Activated T-cell treated with anti-CD3 and anti-CD28 coated beads, Interleukin-2, amount 50 U/mL, for 48 hours (primary cell): ENCODE measurements at regions not wholly inside any gene's neighbourhood (a gene's known extent, or its start where the extent isn't known, plus 50 kb on each side); places are given as distances from the start of the nearest gene placed in this dataset.
"Not testable (repeated sequence)": the region's sequence is repeated elsewhere in the genome, so short reads cannot be mapped to it uniquely, and the experiment has no call there.

Experiments
- DNase-seq, 2 experiments: peaks; one replicate each; pipeline ENCODE4 v3.0.0-alpha.2; 2020

DNA sequence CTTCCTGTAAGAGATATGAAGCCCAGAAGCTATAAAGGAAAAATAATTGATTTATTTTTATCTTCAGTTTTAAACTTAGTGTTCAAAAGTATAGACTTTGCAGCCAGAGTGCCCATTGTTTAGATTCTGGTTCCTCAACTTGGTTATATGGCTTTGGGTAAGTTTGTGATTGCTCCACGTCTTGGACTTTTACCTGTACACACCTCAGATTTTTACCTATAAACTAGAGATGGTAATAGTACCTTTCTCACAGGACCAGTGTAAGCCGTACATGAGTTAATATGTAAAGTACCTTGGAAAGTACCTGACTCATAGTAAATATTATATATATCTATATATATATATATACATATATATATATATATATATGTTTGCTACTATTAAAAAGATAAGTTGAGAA is 283.8 kb downstream of the RAP2B start:
- DNase-seq: no peak

DNA sequence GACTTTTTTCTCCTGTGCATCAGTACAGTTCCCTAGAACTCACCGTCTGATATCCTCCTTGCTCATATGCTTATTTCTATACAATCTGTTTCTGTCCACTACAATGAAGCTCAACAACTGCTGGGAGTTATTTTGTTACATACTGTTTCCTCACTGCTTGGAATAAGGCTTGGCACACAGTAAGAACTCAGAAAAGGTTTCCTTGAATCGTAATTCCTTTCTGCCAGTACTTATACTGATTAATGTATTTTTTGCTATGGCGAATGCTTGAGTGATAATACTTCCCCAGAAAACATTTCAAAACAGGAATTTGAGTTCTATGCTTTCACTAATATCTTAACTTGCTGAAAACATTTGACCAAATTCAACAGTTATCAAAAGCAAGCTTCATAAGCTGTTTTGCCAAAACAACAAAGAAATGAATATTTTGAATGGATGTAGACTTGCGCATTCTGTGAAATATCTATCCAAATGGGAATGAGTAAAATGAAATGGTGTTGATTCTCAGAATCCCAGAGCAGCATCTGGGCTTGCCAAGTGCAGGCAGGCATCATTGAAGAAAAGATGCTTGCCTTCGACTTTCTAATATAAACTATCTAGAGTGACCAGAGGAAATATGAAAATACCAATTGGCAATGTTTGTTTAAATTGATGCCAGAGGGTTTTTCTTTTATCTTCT is 286.3 kb downstream of the RAP2B start:
- DNase-seq: no peak

DNA sequence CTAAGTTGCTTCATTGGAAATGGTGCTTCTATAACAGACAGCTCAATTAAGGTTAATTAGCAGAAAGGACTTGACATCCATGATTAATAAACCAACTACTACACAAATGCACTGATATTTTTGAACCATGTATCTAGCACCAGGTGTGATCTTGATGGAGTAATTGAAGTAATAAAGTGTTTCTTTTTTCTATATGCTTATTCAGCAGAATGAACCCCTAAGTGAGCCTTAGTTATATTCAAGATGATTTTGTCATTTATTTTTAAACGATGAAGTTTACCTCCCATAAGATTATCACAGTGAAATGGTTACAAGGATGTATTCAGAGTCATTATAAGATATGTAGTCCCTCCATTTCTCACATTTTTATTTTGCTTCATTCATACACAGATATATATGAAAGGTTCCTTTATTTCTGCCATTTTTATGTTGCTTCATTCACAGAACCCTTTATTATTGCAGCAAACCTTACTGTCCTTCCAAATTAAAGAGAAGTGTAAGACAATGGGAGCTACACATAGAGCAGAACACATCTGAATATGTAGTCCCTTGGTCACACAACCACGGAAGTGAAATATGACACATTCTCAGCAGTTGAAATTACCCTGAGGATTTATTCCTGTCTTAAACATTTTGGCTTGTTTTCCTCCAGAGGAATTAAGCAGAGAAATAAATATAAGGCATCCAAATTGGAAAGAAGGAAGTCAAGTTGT is 295.0 kb downstream of the RAP2B start:
- DNase-seq: no peak

DNA sequence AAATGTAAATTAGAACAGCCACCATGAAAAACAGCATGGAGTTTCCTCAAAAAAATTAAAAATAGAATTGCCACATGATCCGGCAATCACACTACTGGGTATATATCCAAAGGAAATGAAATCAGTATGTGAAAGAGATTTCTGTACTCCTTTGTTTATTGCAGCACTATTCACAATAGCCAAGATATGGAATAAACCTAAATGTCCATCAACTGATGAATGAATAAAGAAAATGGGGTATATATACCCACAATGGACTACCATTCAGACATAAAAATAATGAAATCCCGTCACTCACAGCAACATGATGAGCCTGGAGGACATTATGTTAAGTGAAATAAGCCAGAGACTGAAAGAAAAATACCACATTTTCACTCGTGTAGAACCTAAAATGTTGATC is 296.9 kb downstream of the RAP2B start:
- no peak for DNase-seq

DNA sequence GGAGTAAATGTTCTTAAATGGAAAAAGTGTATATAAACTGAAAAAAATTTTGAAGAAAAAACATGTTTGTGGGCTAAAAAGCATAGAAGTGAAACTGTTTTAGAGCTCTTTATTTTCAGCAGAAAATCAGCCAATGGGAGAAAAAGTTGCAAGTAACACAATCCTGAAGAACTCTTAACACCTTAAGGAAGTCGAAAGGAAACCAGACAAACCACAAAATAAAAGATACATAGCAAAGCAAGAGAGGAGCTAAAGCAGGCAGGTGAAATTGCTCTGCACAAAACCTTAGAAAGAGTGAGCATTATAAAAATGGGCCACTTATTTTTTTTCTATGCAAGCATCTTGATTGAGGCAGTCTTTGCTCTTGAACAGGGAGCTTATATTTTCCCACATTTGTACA is 300.5 kb downstream of the RAP2B start:
- DNase-seq: no peak

DNA sequence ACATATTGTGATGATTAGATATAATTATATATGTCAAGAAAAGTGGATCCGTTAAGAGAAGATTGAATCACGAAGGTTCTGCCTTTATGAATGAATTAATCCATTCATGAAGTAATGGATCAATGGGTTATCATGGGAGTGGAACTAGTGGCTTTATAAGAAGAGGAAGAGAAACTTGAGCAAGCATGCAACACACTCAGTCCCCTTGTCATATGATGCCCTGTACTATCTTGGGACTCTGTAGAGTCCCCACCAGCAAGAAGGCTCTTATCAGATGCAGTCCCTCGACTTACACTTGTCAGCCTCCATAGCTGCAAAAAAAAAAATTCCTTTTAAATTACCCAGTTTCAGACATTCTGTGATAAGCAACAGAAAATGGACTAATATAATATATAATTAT is 301.9 kb downstream of the RAP2B start:
- DNase-seq: no peak

DNA sequence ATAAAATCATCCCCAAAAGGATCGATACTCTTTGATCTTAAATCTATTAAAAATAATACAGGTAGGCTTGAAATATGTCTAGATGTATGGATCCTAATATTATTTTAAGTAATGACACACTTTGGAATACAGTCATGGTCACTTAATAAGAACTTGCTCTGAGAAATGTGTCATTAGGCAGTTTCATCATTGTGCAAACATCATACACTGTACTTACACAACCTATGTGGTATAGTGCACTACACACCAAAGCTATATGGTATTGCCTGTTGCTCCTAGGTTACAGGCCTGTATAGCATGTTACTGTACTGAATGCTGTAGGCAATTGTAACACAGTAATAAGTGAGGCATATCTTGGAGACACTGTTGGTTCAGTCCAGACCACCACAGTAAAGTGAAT is 307.1 kb downstream of the RAP2B start:
- no peak for DNase-seq

DNA sequence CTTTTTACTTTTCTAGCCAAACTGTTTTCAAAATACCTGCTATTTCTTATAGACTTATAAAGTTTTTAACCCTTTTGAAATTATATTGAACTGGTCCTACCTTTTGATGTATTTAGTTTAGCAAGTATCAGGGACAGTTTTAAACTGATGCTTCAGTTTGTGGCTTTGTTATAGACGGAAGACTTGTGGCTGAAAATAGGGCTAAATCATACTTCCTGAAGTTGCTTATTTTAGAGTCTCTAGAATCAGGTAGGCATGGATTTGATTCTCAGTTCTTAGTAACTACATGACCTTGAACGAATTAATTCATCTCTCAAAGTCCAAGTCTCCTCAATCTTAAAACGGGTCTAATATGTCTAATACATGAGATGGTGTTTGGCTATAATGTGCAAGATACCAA is 322.8 kb downstream of the RAP2B start:
- DNase-seq: no peak

DNA sequence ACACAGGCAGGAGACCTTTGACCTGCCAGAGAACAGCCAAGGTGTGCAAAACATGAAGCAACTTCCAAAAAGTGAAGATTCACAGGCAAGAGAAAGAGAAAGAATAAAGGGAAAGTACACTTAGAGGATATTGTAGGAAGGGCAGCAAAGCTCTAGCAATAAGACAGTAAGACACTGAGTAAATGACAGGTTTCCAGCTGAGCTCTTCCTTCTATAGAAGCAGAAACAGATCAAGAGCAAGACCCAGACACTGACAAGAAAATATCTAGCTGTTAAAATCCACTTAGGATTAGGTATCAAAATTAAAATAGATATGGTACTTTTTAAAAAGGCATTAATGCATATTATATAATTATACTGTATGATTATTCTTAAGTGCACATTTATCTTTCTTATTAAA is 333.4 kb downstream of the RAP2B start:
- DNase-seq: no peak

DNA sequence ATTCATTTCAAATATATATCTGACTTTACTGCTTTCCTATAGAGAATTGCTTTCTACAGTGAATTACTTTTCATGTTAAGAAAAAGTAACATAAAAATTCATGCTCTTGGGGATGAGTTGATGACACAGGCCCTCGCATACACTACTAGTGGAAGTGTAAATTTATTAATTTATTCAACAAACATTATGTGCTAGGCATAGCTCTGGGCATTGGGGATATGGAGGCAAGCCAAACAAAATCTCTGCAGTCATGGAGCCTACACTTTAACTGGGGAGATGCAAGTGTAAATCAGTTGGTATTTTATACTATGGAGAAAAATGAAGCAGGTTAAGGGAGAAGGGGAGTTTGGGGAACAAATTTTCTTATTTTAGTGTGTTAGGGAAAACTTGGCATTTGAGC is 340.7 kb downstream of the RAP2B start:
- DNase-seq: no peak

DNA sequence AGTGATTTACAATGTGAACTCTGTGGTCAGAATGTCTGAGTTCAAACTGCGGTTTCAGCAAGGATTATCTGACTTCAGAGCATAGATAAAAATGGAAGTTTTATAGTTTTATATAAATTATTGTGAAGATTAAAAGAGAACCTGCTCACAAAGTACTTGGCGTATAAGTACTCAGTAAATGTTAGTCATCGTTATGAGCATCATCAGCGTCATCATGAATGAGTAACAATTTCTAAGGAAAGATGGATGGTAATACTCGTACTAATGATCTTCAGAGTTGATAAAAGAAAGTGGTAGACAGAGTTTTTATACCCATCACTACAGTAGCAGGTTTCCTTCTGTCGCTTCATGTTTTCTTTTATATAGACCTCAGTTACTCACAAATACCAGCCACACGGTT is 341.8 kb downstream of the RAP2B start:
- DNase-seq: no peak

DNA sequence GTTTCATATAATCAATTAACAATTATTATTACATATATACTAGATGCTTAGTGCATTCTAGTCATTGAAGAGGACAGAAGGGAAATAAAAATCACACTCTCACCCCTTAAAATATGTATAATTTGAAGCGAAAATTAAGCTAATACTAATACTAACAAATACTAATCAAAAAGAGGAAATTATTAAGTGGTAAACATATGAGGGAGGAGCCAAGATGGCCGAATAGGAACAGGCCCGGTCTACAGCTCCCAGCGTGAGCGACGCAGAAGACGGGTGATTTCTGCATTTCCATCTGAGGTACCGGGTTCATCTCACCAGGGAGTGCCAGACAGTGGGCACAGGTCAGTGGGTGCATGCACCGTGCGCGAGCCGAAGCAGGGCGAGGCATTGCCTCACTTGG is 344.2 kb downstream of the RAP2B start:
- not testable (repeated sequence) for DNase-seq

DNA sequence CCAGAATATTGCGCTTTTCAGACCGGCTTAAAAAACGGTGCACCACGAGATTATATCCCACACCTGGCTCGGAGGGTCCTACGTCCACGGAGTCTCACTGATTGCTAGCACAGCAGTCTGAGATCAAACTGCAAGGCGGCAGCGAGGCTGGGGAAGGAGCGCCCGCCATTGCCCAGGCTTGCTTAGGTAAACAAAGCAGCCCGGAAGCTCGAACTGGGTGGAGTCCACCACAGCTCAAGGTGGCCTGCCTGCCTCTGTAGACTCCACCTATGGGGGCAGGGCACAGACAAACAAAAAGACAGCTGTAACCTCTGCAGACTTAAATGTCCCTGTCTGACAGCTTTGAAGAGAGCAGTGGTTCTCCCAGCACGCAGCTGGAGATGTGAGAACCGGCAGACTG is 344.7 kb downstream of the RAP2B start:
- DNase-seq: not testable (repeated sequence)

DNA sequence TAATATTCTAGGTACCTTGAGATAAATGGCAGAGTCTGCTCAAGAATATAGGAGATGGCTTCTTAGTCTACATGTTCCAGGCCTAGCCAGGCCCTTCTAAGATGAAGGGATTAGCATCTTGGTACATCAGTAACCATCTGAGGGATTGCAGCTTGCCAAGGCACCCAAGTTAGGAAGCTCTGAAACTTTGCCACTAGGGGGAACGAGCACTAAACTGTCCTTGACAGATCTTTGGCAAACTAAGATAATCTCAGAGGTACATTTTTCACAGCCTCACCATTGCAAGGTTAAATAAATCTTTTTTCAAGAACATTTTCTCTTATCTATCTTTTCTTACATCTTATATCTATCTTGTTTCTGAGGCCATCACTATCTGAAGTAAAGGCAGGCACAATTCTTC is 351.2 kb downstream of the RAP2B start:
- DNase-seq: no peak

DNA sequence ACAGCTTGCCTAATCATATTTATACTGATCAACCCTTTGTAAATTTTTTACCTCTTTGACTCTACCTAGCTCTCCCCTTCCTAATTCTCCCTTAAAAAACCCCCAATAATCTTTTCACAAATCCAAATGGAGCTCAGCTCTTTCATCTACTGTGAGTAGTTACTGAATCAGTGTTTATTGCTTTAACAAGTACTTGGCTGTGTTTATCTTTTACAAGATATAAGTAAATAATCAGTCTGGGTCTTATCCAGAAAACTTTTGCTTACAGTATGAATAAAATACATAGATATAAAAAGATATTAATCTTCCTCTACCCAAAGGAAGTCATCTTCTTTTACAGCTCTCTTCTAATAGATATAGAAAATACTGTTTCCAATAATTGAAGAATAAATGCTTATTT is 366.4 kb downstream of the RAP2B start:
- DNase-seq: no peak

DNA sequence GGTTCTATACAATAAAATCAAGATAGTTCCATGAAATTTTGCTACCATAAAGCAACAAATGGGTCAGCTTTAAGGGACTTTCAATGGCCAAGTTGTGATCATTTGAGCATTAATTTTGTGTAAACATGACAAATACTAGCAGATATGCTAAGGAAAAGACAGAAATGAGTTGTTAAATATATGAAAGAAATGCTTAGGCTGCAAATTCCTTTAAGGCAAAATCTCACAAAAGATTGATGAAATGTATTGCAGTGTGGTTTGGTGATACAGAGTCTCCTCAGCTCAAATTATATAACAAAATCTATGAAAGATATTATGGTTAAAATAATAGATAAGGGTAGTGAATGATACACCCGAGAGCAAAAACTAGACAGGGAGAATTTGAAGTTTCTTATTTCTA is 377.2 kb downstream of the RAP2B start:
- DNase-seq: no peak

DNA sequence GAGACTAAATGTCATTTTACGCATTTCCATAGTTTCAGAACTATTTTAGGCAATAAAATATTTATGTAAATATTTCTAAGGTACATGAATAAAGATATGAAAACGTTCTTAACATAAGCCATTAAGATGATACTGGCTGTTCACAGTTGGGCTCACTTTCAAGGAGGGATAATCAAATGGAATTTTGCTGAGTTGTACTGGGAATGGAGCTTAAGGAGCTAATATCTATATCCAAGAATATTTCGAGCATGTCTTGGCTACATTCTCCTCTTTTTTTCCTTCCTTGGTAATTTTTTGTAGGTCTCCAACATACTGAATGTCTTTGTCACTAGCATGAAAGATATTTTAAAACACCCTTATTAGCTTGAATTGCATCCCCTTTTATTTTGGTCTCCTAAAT is 383.4 kb downstream of the RAP2B start:
- DNase-seq: no peak

DNA sequence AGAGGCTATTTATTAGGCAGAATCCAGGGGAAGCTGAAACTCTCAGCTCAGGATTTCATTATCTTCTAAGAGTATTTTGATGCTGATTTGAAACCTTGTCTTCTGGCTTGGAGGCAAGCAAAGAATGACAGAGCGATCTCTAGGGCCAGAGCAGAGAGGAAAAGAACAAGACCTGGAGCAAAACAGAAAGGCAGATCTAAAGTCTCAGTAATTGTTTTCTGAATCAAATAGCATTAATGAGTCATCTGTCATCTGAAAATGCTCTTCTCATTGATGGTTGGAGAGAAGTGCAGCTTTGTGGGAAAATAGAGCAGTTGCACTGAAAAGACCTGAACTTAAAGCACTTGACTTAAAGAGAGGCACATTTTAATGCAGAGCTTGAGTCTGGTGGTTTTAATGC is 385.9 kb downstream of the RAP2B start:
- no peak for DNase-seq

DNA sequence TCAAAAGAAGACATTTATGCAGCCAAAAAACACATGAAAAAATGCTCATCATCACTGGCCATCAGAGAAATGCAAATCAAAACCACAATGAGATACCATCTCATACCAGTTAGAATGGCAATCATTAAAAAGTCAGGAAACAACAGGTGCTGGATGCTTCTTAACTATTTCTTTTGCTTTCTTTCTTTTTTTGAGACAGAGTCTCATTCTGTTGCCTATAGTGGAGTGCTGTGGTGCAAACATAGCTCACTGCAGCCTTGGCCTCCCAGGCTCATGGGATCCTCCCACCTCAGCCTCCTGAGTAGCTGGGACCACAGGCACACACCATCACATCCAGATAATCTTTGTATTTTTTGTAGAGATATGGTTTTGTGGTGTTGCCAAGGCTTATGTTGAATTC is 387.7 kb downstream of the RAP2B start:
- DNase-seq: not testable (repeated sequence)

DNA sequence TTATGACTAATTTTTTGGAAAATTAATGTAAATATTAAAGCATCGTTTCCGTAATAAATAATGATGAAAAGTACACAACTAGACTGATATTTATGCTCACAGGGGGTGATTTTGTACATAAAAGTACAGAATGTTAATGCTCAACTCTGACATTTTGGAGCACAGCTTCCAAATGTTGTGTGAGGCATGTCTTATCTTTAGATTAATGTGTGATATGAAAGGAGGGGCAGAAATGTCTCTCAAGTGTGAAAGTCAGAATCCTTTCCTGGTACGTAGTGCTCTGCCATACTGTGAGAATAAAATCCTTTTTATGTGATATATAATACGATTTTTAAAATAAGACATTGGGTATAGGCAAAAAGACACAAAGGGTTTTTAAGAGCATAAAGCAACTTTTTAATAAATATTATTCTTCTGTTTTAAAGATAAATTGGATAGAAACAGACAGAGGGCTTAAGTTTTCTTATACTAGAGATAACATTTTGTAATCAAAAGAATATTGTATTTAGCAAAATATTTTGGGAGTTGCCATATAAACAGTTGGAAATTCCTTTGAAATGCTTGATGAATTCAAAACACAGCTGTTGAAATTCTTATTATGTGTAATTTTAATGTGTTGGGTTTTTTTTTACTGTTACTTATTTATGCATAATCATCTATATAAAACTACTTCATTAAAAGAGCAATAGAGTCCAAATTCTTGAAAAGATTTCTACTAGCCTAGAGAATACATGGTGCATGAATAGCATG is 389.7 kb downstream of the RAP2B start:
- DNase-seq: no peak

DNA sequence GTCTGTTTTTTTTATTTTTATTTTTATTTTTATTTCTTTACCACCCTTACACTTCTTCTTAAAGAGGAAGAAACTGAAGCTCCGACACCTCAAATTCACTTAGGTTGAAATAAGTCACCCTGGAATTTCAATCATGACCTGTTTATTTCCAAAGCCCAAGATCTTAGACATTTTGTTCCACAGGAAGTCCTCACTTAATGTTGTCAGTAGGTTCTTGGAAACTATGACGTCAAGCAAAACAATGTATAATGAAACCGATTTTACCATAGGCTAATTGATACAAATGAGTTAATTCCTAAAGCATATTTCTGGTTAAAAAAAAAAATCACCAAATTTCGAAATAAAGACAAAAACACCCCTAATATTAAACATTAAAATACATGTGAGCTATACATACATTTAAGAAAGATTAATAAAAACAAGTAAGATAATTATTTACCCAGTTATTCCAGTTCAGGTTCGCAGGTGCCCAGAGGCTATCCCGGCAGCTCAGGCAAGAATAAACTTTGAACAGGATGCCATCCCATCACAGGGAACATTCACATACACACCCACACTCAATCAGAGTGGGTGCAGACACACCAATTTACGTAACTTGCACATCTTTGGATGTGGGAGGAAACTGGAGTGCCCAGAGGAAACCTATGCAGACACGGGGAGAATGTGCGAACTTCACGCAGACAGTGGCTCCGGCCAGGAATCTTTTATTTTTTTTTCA is 391.0 kb downstream of the RAP2B start:
- no peak for DNase-seq

DNA sequence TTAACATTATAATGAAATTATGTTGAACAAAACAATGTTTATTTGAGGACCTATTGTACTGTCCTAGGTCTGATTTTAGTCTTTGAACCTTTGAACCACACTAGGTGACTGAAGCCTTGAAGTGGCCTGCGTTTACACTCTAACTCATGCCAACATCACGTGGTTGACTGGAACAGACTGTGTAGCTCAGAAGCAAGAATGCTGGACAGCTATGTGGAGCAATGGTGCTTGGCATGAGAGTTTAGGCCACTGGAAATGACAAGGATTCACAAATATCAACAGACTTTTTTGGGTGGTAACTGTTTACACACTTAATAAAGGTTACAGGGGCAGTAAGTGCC is 391.5 kb downstream of the RAP2B start:
- DNase-seq: no peak

DNA sequence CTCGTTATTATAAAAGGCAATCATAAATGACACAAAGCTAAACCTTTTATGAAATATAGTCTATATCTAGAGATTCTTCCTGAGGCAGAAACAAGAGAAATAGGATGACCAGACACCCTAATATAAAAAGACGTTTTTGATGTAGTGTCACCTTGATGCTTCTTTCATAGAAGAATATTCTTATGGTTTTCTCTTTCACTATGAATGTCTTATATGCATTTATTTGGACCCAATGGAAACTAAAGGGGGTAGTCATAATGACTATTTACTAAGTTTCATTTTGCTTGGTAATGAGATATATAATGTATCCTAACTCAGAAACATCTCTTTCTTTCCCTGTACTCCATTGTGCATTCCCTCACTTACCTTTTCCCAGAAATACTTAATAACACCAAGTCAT is 393.9 kb downstream of the RAP2B start:
- DNase-seq: no peak

DNA sequence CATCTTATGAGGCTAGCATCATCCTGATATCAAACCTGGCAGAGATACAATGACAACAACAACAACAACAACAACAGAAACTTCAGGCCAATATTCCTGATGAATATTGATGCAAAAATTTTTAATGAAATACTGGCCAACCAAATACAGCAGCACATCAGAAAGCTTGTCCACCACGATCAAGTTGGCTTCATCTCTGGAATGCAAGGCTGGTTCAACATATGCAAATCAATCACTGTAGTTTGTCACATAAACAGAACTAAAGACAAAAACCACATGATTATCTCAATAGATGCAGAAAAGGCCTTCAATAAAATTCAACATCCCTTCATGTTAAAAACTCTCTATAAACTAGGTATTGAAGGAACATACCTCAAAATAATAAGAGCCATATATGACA is 397.3 kb downstream of the RAP2B start:
- not testable (repeated sequence) for DNase-seq
